SK-N-SH (cell line): ENCODE measurements at regions not wholly inside any gene's neighbourhood (a gene's known extent, or its start where the extent isn't known, plus 50 kb on each side); places are given as distances from the start of the nearest gene placed in this dataset.
A peak's percentile ranks its signal among the peaks of the same experiment; 100 is the strongest.
"Not testable (repeated sequence)": the region's sequence is repeated elsewhere in the genome, so short reads cannot be mapped to it uniquely, and the experiment has no call there.

Experiments used
- CTCF ChIA-PET: fragments of 300-600, 350-600 bp; formaldehyde crosslinking; extraction: SDS; loops from one replicate; lab custom pipeline; 2021; lab: Yijun Ruan, JAX
- POLR2A ChIA-PET: fragments of 350-600 bp; sonication (Branson Sonifier 250); formaldehyde crosslinking; extraction: SDS; loops from one replicate; lab custom pipeline; 2020; ENCODE audit warnings: antibody characterized with exemption, inconsistent platforms; lab: Yijun Ruan, JAX
- DNase-seq: peaks from one replicate; pipeline ENCODE4 v3.0.0; 2012
- H2AFZ ChIP-seq: fragments of 200-600 bp; sonication (generic); 2 replicates; pipeline ENCODE4 v1.8.1; 2016; ENCODE audit warnings: antibody characterized with exemption, mild to moderate bottlenecking, low read depth
- H3F3A ChIP-seq: fragments of 200-600 bp; sonication (generic); replicated peaks from 2 replicates; pipeline ENCODE3; 2016; ENCODE audit warnings: antibody characterized with exemption, mild to moderate bottlenecking; ENCODE audit not compliant: insufficient read depth
- H3K27ac ChIP-seq, 2 experiments: fragments of 200-500 bp in 1 of 2; fragments of 200-600 bp in 1 of 2; sonication (Bioruptor generic) in 1 of 2; sonication (generic), shearing (Covaris generic) in 1 of 2; 2 replicates each; pipeline versions ENCODE4 v1.5.1 to v1.6.1; 2014 to 2016; ENCODE audit warnings: low read depth in 2 of 2, inconsistent platforms in 1 of 2, low read length in 1 of 2, mild to moderate bottlenecking in 1 of 2, mixed read lengths in 1 of 2
- H3K27me3 ChIP-seq: fragments of 200-600 bp; sonication (generic), shearing (Covaris generic); 2 replicates; pipeline ENCODE4 v1.6.1; 2016; ENCODE audit warnings: mixed run types; ENCODE audit not compliant: insufficient read depth
- H3K36me3 ChIP-seq, 2 experiments: fragments of 200-500 bp in 1 of 2; fragments of 200-600 bp in 1 of 2; sonication (Bioruptor generic) in 1 of 2; sonication (generic) in 1 of 2; replicated peaks in 1 of 2; 2 replicates each; pipeline versions ENCODE3 to v1.5.1; 2014 to 2016; ENCODE audit warnings: low read length in 1 of 2, mild to moderate bottlenecking in 1 of 2; ENCODE audit not compliant: insufficient read depth in 2 of 2, control insufficient read depth in 1 of 2
- H3K4me1 ChIP-seq, 2 experiments: fragments of 200-500 bp in 1 of 2; fragments of 200-600 bp in 1 of 2; sonication (Bioruptor generic) in 1 of 2; sonication (generic), shearing (Covaris generic) in 1 of 2; 2 replicates each; pipeline versions ENCODE4 v1.5.1 to v1.6.1; 2014 to 2016; ENCODE audit warnings: low read depth in 1 of 2, low read length in 1 of 2, mixed run types in 1 of 2; ENCODE audit not compliant: insufficient read depth in 2 of 2, control insufficient read depth in 1 of 2
- H3K4me2 ChIP-seq: fragments of 200-600 bp; sonication (generic), shearing (Covaris generic); 2 replicates; pipeline ENCODE4 v1.6.1; 2017; ENCODE audit warnings: mixed run types
- H3K4me3 ChIP-seq, 2 experiments: fragments of 200-500 bp in 1 of 2; fragments of 200-600 bp in 1 of 2; sonication (Bioruptor generic) in 1 of 2; sonication (generic), shearing (Covaris generic) in 1 of 2; 2 replicates each; pipeline versions ENCODE4 v1.5.1 to v1.8.1; 2014 to 2016; ENCODE audit warnings: low read depth in 2 of 2, inconsistent platforms in 1 of 2, low read length in 1 of 2, mild to moderate bottlenecking in 1 of 2, mixed read lengths in 1 of 2, moderate library complexity in 1 of 2
- H3K79me2 ChIP-seq: fragments of 200-600 bp; sonication (generic); 2 replicates; pipeline ENCODE4 v1.8.1; 2017; ENCODE audit warnings: mild to moderate bottlenecking; ENCODE audit not compliant: insufficient read depth
- H3K9ac ChIP-seq: fragments of 200-600 bp; sonication (generic); 2 replicates; pipeline ENCODE4 v1.6.1; 2017; ENCODE audit warnings: mixed run types
- H3K9me2 ChIP-seq: fragments of 200-600 bp; sonication (generic); 2 replicates; pipeline ENCODE4 v1.6.1; 2017; ENCODE audit warnings: mixed run types
- H3K9me3 ChIP-seq: fragments of 200-600 bp; sonication (generic); 2 replicates; pipeline ENCODE4 v1.6.1; 2017; ENCODE audit warnings: mixed run types, mild to moderate bottlenecking, moderate library complexity
- H4K20me1 ChIP-seq: fragments of 200-600 bp; sonication (generic); 2 replicates; pipeline ENCODE4 v1.6.1; 2017; ENCODE audit warnings: mild to moderate bottlenecking, mixed run types; ENCODE audit not compliant: insufficient read depth
- GABPA ChIP-seq: IDR thresholded peaks from 2 replicates; pipeline ENCODE4 v1.4.0; 2012; ENCODE audit warnings: low read depth, mild to moderate bottlenecking
- NRF1 ChIP-seq: IDR thresholded peaks from 2 replicates; pipeline ENCODE4 v1.6.1; 2012; ENCODE audit warnings: low read depth, mild to moderate bottlenecking, low read length
- RAD21 ChIP-seq: IDR thresholded peaks from 2 replicates; pipeline ENCODE4 v1.6.1; 2012; ENCODE audit warnings: mild to moderate bottlenecking, low read length
- YY1 ChIP-seq: IDR thresholded peaks from 2 replicates; pipeline ENCODE4 v1.4.0; 2012; ENCODE audit warnings: low read depth, mild to moderate bottlenecking
- WGBS: methylation state at CpG from one replicate; pipeline ENCODE4 v1.1.6; 2017; ENCODE audit warnings: low lambda C conversion rate; 5-methylcytosine and 5-hydroxymethylcytosine counted together

GRCh38 chr21:5121849-5122248, 5399.5 kb upstream of the TPTE start:
- H3K36me3 ChIP-seq, H3K4me2 ChIP-seq, H3K4me3 ChIP-seq, H3K9me2 ChIP-seq, H3K9ac ChIP-seq, H3K9me3 ChIP-seq, POLR2A ChIA-PET, CTCF ChIA-PET, DNase-seq, H4K20me1 ChIP-seq, H3K27me3 ChIP-seq, H3F3A ChIP-seq, H3K27ac ChIP-seq, H3K79me2 ChIP-seq, H3K4me1 ChIP-seq, H2AFZ ChIP-seq: not testable (repeated sequence)
- WGBS = no CpG with 5 or more reads among the region's 16 CpGs

DNA sequence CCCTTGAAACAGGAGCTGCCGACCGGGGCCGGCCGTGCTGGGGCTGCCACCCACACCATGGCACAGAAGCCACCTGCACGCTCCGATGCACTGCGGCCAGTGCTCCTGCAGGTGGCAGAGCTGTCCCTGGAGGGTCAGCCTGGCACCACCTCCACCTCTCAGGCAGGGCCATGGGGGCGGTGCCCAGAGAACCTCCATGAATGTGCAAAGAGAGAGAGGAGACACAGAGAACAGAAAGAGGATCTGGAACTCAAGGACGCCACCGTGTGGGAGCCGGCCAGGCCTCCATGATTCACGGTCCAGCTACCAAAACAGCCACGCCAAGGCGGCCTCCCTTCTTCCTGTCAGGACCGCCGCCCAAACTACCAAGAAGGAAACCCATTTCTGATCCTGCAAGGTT, 5397.7 kb upstream of the TPTE start:
- H3K4me2 ChIP-seq, H3K27me3 ChIP-seq, H3K79me2 ChIP-seq, H3K9me3 ChIP-seq, H2AFZ ChIP-seq, H3K4me1 ChIP-seq, H3F3A ChIP-seq, CTCF ChIA-PET, H3K9ac ChIP-seq, H3K4me3 ChIP-seq, H3K36me3 ChIP-seq, H4K20me1 ChIP-seq, H3K27ac ChIP-seq, H3K9me2 ChIP-seq, POLR2A ChIA-PET, DNase-seq: not testable (repeated sequence)
- peak; percentile 22 for TF ChIP-seq RAD21
- WGBS = 45% methylated on average over 5 of the region's 16 CpGs

DNA sequence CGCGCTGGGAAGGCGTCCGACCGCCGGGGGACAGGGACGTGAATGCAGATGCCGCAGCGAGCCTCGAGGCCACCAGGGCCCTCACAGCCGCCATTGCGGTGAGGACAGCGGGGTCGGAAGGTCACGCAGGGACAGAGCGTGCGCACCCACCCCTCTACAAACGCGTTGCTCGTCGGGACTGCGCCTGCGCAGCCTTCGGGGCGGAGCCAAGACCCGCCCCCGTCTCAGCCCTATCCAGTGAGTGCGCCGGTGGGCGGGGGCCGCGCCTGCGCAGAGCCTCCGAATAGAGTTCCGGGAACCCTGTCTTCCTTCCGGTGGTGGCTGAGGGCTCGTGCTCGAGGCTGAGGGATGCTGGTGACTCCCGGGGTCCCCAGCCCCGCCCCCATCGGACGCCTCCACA, 5393.1 kb upstream of the TPTE start:
- H3K9me2 ChIP-seq, H3F3A ChIP-seq, CTCF ChIA-PET, H3K4me1 ChIP-seq, H2AFZ ChIP-seq, H3K4me2 ChIP-seq, H3K27ac ChIP-seq, H3K79me2 ChIP-seq, H3K9me3 ChIP-seq, H3K36me3 ChIP-seq, H4K20me1 ChIP-seq, DNase-seq, H3K27me3 ChIP-seq, POLR2A ChIA-PET: not testable (repeated sequence)
- Histone ChIP-seq H3K9ac (peak overlapping the region; percentile 53; the same call in 1 of the 2 replicates), H3K4me3 (peak overlapping the region in 1 of 2 experiments; percentile 37; a peak in 2 of 4 replicates)
- TF ChIP-seq NRF1 = peak; percentile 75
- peak; percentile 33; the same call in 1 of the 2 replicates for TF ChIP-seq GABPA
- peak; percentile 65 for TF ChIP-seq YY1
- WGBS = 0% methylated on average over 25 of the region's 42 CpGs

DNA sequence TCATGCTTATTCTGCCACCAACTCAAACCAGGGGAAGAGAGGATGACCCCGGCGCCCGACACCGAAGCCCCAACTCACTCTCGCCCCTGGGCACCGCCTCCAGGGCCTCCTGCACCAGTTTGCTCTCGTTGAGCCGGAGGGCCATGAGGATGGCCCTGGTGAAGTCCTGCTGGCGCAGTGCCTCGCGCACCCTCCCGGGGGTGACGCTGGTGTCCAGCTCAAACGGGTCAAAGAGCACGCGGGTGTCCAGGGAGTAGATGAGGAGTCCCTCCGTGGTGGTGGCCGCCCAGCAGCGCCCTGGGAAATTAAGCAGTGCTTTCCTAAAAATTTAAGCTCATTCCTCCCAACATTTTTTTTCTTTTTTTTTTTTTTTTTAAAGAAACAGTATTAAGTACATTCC, 5387.6 kb upstream of the TPTE start:
- H3K27me3 ChIP-seq, H2AFZ ChIP-seq, H3K9ac ChIP-seq, DNase-seq, H4K20me1 ChIP-seq, CTCF ChIA-PET, H3K27ac ChIP-seq, H3K9me2 ChIP-seq, H3F3A ChIP-seq, H3K4me2 ChIP-seq, H3K9me3 ChIP-seq, POLR2A ChIA-PET, H3K4me1 ChIP-seq, H3K79me2 ChIP-seq, H3K36me3 ChIP-seq, H3K4me3 ChIP-seq: not testable (repeated sequence)
- WGBS = 90% methylated on average over 3 of the region's 19 CpGs

GRCh38 chr21:5136406-5136805, 5385.0 kb upstream of the TPTE start:
- H3K4me2 ChIP-seq, H3K9ac ChIP-seq, H3K79me2 ChIP-seq, H3K9me2 ChIP-seq, H4K20me1 ChIP-seq, CTCF ChIA-PET, H3K27me3 ChIP-seq, H2AFZ ChIP-seq, H3K36me3 ChIP-seq, H3K4me1 ChIP-seq, H3K27ac ChIP-seq, H3K4me3 ChIP-seq, H3K9me3 ChIP-seq, DNase-seq, POLR2A ChIA-PET, H3F3A ChIP-seq: not testable (repeated sequence)
- no CpG with 5 or more reads among the region's 8 CpGs for WGBS

- CTCF ChIA-PET, POLR2A ChIA-PET, H3F3A ChIP-seq, H3K4me2 ChIP-seq, DNase-seq, H3K36me3 ChIP-seq, H3K79me2 ChIP-seq, H4K20me1 ChIP-seq, H3K9ac ChIP-seq, H3K27ac ChIP-seq, H2AFZ ChIP-seq, H3K27me3 ChIP-seq, H3K4me3 ChIP-seq, H3K9me2 ChIP-seq, H3K4me1 ChIP-seq, H3K9me3 ChIP-seq: not testable (repeated sequence)
- no CpG with 5 or more reads among the region's 18 CpGs for WGBS
Observed at GRCh38 chr21:5137006-5137405, 5384.4 kb upstream of the TPTE start.
